ENCODE measurements at regions not wholly inside any gene's neighbourhood (a gene's known extent, or its start where the extent isn't known, plus 50 kb on each side); places are given as distances from the start of the nearest gene placed in this dataset.

GRCh38 chr6:131460614-131461000 lies 112.4 kb upstream of the ARG1 start:
- Histone ChIP-seq H3K9me2 (ENCODE audit: low read depth, low read length) (no peaks in the 10 kb centered on the region), H3F3A (ENCODE audit: insufficient read depth, low read length) (no peaks in the 10 kb centered on the region), H3K9ac (ENCODE audit: low read length) (no peak overlapping the region), H3K36me3 (ENCODE audit: insufficient read depth, low read length) (no peaks in the 10 kb centered on the region), H3K9me3 (ENCODE audit: low read length) (no peaks in the 10 kb centered on the region), H3K4me1 (ENCODE audit: insufficient read depth, low read length, severe bottlenecking) (no peaks in the 10 kb centered on the region), H3K4me3 (ENCODE audit: low read depth, low read length, poor library complexity, severe bottlenecking) (no peak overlapping the region), H4K20me1 (ENCODE audit: insufficient read depth, low read length) (no peaks in the 10 kb centered on the region), H3K79me2 (ENCODE audit: insufficient read depth, low read length) (no peaks in the 10 kb centered on the region), H3K27me3 (ENCODE audit: insufficient read depth, low read length) (no peaks in the 10 kb centered on the region), H2AFZ (ENCODE audit: low read length) (no peak overlapping the region), H3K27ac (ENCODE audit: low read depth, low read length, poor library complexity, severe bottlenecking) (no peak overlapping the region), H3K4me2 (ENCODE audit: low read length) (no peak overlapping the region)
- TF ChIP-seq EZH2 (IDR thresholded peaks at IDR 0.05; ENCODE audit: borderline replicate concordance, low read length) (no peak), CTCF (IDR thresholded peaks at IDR 0.05; ENCODE audit: low read length) (no peak)

GRCh38 chr6:131469130-131469529 lies 103.9 kb upstream of the ARG1 start:
- Histone ChIP-seq H2AFZ (ENCODE audit: low read length) (no peak overlapping the region), H3K9ac (ENCODE audit: low read length) (no peak overlapping the region), H3K4me3 (ENCODE audit: low read depth, low read length, poor library complexity, severe bottlenecking) (no peak overlapping the region), H3K9me3 (ENCODE audit: low read length) (no peaks in the 10 kb centered on the region), H4K20me1 (ENCODE audit: insufficient read depth, low read length) (no peaks in the 10 kb centered on the region), H3K4me1 (ENCODE audit: insufficient read depth, low read length, severe bottlenecking) (no peaks in the 10 kb centered on the region), H3K27ac (ENCODE audit: low read depth, low read length, poor library complexity, severe bottlenecking) (no peak overlapping the region), H3K27me3 (ENCODE audit: insufficient read depth, low read length) (no peaks in the 10 kb centered on the region), H3K36me3 (ENCODE audit: insufficient read depth, low read length) (no peaks in the 10 kb centered on the region), H3K79me2 (ENCODE audit: insufficient read depth, low read length) (no peaks in the 10 kb centered on the region), H3F3A (ENCODE audit: insufficient read depth, low read length) (no peaks in the 10 kb centered on the region), H3K4me2 (ENCODE audit: low read length) (no peak overlapping the region), H3K9me2 (ENCODE audit: low read depth, low read length) (no peaks in the 10 kb centered on the region)
- TF ChIP-seq EZH2 (IDR thresholded peaks at IDR 0.05; ENCODE audit: borderline replicate concordance, low read length): no peak
- no peak for TF ChIP-seq CTCF (IDR thresholded peaks at IDR 0.05; ENCODE audit: low read length)

- Histone ChIP-seq H3K9me3 (ENCODE audit: low read length) (no peaks in the 10 kb centered on the region), H3K27me3 (ENCODE audit: insufficient read depth, low read length) (no peaks in the 10 kb centered on the region), H4K20me1 (ENCODE audit: insufficient read depth, low read length) (no peaks in the 10 kb centered on the region), H3K79me2 (ENCODE audit: insufficient read depth, low read length) (no peaks in the 10 kb centered on the region), H3K9me2 (ENCODE audit: low read depth, low read length) (no peaks in the 10 kb centered on the region), H2AFZ (ENCODE audit: low read length) (no peak overlapping the region), H3K4me2 (ENCODE audit: low read length) (no peak overlapping the region), H3K4me3 (ENCODE audit: low read depth, low read length, poor library complexity, severe bottlenecking) (no peak overlapping the region), H3F3A (ENCODE audit: insufficient read depth, low read length) (no peaks in the 10 kb centered on the region), H3K4me1 (ENCODE audit: insufficient read depth, low read length, severe bottlenecking) (no peaks in the 10 kb centered on the region), H3K27ac (ENCODE audit: low read depth, low read length, poor library complexity, severe bottlenecking) (no peak overlapping the region), H3K9ac (ENCODE audit: low read length) (no peak overlapping the region), H3K36me3 (ENCODE audit: insufficient read depth, low read length) (no peaks in the 10 kb centered on the region)
- TF ChIP-seq EZH2 (IDR thresholded peaks at IDR 0.05; ENCODE audit: borderline replicate concordance, low read length) (no peak), CTCF (IDR thresholded peaks at IDR 0.05; ENCODE audit: low read length) (no peak)
Observed at GRCh38 chr6:131470534-131470933, 102.5 kb upstream of the ARG1 start.

Measured in OCI-LY1 (cell line).